GM18858 (cell line): ENCODE measurements at regions not wholly inside any gene's neighbourhood (a gene's known extent, or its start where the extent isn't known, plus 50 kb on each side); places are given as distances from the start of the nearest gene placed in this dataset.

Source experiments
- ATAC-seq: cut with Tn5 transposase; IDR thresholded peaks from one replicate; pipeline ENCODE4 v1.9.1; 2021; ENCODE audit not compliant: unreplicated experiment

DNA sequence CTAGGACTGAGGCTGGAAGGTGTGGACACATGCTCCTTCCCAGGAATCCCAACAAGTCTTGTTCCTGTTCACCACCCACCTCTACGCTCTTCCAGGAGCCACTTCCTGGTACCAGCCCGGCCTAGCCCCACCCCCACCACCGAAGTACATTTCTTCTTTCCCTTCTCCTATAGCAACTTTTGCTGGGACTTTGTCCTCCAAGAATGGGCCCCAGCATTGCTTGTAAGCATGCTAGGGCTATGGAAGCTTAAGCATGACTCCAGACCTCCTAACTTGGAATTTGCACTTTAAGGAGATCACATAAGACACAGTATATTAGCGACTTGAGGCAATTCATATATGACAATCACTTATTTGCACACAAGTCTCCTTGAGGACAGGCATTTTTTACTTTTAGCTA lies 462.0 kb upstream of the ARID1B start:
- ATAC-seq = no peak

DNA sequence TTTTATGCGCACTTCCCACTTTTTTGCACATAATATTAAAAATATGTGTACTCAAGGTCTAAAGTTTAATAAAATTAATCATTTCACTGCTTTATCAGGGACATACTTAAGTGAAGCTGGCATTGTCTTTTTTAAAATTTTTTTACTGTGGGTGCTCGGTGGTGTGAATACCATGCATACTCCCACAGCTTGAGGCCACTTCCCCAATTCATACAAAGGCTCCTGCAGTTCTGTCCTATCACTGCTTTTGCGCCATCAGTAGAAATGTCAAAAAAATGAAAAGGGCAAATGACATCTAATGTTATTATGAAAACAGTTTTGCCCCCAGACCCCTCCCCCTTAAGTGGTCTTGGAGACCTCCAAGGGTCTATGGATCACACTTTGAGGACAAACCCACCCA lies 464.1 kb upstream of the ARID1B start:
- no peak for ATAC-seq

DNA sequence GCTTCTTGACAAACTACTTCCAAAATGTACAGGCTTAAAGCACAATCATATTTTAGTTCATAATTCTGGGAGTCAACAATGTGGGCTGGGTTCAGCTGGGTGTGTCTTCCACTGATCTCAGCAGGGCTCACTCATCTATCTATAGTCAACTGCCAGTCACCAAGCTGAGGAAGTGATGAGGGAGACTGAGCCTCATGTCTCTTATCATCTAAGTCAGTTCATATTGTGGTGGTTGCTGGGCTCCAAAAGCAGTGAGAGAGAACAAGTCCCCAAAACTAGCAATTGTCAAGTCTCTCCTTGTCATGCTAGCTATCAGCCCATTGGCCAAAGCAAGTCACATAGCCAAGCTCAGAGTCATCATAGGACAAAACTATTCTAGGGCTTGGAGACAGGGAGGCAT lies 465.9 kb upstream of the ARID1B start:
- no peak for ATAC-seq

DNA sequence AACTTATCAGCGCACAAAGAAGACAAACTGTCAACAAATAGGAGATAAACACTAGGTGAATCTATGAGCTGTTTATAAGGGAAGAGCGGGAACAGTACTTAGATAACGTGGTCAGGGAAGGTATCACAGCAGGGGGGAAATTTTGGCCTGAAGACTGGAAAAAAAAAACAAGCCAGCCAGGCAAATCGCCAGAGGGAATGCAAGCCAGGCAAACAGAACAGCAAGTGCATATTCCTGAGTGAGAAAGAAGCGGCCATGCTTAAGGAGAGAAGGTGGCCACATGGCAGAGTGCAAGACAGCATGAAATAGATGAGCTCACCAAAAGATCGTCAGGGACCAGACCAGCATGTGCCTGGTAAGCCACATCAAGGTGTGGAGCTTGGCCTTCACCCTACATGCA lies 466.5 kb upstream of the ARID1B start:
- ATAC-seq = no peak

DNA sequence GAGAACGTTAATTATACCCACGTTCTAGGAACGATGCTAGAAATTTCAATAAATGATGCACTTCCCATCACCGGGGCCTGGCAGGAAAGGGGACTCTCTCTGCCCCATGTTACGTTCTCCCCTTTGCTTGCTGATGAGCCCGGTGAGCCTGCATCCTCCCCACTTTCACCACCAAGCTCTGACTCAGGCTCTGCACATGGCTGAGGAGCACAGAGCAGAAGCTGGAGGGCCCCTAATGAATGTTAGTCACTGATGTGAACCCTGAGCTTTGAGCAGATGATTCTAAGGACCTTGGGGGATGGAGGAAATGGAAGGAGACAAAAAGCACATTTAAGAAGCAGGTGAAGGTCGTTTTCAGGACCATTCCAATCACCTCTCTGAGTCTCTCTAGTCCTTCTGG lies 468.2 kb upstream of the ARID1B start:
- no peak for ATAC-seq

DNA sequence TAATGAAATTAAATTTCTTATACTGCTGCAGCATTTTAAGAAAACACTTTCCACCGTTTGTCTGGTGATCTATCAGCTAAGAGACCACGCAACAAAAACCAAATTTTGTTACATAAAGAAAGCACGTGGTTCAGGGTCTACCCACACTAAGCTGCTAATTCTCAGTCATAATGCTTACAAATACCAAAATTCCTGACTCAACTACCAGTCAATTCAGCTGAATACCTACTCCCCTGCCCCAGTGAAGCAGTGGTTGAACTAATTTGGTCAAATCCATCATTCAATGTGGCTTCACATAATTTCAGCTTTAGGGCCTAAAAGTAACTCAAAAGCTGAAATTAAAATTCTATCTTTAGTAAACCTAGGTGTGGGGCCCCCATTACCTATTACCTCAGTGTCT lies 468.6 kb upstream of the ARID1B start:
- no peak for ATAC-seq

DNA sequence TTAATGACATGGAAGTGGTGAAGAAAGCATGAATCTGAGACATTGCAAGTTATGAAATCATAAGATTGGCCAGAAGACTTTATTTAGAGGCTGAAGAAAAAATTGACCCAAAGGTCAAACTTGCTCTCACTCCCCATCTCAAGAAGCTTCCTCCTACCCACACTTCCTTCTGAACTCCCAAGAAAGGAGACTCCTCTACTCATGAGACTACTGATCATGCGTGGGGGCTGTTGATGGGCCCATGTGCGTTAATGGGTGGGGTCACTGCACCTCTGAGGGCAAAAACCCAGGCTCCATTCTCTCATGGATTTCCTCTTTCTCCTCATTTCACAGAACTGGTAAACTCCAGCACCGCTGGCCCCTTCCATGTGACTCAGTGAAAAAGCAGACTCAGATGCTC lies 470.6 kb upstream of the ARID1B start:
- ATAC-seq = no peak

DNA sequence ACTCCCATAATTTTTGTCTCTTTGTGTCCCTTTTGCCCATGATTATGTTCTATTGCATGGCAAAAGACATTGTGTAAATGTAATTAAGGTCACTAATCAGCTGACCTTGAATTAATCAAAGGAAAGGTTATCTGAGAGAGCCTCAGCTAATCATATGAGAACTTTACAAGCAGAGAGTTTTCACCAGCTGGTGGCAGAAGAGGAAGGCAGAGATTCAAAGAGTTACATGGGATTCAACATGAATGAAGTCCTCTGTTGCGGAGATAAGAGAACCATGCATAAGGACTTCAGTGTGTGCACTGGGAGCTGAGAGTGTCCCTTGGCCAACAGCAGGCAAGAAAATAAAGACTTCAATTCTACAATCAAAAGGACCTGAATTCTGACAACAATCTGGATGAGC lies 494.1 kb upstream of the ARID1B start:
- no peak for ATAC-seq

DNA sequence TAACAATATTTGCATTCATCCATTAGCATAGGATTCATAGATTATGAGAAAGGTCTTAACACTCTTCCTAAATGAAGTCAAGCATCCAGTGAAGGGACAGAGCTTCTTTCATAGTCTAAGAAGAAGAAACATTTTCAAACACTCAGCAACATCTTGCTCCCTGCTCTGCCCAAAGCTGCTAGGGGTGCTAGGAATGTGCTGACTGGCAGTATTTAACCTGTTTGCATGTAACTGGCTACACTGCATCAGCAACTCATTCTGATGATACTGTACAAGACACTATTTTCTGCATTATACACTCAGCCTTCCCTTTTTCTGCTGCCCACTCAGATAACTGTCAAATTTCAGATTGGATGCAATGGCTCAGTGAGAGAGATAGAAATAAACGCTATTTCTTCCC lies 495.1 kb upstream of the ARID1B start:
- no peak for ATAC-seq

DNA sequence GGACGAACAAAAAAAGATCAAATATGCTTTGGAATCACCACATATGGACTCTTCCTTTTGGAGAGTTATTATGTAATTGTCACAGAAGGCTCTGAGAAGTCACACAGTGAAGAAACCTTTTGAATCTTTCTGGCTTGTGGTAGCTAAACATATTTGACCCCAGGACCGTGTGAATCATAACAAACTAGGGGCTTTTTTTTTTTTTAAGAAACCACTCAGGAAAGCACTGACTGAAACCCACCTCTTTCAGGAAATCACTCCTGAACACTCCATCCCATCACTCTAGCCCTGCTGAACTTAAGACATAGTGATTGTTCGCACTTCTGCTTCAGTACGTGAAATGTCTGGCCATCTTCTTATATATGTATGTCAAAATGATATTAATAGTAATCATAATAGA lies 495.9 kb upstream of the ARID1B start:
- no peak for ATAC-seq

DNA sequence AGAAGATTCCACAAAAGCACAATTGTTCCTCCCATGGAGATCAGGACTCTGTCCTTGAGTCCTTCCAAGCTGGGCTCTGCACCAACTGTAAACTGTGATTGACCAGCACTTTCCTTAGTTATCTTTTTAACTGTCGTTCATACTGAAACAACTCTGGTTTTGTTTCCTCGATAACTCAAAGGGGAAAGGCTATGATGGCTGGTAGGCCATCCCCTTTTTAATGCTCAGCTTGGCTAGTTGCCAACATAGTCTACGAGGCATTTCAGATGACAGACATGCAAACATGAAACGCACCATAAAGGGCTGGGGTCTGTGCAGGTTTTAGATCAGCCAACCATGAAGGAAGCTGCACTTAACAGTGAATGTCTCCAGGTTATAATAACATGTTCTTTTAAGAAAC lies 497.1 kb upstream of the ARID1B start:
- no peak for ATAC-seq

DNA sequence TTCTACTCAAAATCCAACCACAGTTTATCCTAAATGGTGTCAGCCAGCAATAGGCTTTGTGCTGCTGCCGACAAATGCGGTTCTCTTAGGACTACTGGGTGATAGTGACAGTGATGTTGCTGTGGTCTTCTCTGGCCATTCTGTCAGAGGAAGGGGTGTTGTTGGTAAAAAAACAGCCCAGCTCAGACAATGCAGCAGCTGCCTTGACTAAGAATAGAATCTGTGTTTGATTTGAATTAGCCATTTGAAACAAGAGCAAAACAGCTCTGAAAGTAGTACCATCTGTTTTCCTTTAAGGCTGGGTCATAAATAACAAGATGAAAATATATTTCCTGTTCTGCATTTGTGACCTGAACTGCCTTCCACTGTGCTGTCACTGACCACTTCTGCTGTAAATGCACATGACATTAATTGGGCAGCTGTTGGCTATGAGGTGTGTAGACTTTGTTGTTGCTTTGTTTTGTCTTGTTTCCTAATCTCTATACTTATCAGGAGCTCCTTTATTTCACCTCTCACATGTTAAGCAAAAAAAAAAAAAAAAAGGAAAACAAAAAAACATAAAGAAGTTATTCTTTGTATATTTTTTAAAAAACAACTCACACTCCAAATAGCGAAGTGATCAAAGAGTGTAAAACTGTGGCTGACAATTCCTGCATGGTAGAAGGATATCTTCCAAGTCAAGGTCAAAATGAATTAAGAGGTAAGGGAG lies 497.8 kb upstream of the ARID1B start:
- peak; percentile 76 for ATAC-seq

DNA sequence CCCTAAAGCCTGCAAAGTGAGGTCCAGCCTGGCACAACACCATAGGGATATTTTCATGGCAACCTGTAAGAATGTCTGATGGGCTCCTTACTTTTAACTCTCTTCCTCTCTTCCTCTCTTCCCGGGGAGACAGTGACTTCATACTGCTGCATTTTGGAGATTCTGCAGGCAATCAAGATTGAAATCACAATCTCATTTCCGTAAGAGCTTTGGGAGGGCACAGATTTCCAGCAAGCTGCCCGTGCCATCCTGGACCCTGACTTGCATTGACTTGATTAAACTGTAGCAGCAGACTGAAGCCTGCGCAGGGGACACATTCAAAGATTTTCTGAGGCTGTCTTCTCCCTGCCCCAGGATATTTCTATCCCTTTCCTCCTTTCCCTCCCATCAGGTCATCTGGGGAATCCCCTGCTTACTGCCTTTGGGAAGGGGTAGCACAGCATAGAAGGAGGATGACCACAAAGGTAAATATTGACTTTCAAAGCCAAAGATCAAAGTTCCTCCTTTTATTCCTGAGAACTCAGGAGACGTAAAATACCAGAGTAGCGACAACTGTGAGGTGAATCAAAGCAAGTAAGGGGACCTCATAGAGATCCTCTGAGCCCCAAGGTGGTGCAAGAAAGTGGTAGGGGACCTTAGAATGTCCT lies 504.0 kb upstream of the ARID1B start:
- ATAC-seq = no peak

DNA sequence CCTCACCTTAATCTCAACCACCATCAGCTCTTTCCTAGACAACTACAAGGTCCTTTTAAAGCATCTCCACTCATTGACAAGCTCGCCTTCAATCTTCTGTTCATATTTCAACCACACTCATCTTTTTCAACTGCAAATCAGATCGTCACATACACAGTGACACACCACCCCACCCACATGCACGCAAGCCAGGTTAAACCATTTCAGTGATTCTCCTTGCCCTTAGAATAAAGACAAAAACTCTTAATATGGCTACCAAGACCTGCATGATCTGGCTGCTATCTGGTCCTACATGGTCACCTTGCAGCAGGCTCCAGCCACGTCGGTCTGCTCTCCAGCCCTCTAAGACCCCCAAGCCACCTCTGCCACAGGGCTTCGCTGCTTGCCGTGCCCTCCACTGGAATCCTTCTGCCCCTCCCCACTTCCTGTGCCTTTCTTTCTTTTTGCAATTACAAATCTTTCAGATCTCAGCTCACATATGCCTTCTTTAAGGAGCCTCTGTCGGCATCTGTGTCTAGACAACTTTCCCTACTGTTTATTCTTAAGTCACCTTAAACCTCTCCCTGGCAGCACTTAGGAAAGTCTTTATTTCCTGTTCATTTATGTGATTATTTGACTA lies 507.3 kb upstream of the ARID1B start:
- ATAC-seq = no peak

DNA sequence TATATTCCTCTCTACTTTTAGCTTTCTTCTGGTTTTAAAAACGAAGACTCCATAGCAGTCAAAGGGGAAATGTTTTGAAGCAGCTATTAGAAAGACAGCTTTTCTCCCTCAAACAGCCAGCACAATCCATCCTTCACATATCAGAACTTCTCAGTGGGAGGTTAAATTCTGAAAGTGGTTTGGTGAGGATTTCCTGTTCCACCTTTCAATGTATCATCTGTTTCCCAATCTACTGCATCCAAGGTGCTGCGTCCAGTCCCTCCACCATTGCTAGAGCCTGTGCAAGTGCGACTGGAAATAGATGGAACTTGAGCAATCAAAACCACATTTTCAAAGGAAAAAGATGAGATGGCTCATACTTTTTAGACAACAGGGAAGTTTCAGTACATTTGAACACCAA lies 508.3 kb upstream of the ARID1B start:
- no peak for ATAC-seq

DNA sequence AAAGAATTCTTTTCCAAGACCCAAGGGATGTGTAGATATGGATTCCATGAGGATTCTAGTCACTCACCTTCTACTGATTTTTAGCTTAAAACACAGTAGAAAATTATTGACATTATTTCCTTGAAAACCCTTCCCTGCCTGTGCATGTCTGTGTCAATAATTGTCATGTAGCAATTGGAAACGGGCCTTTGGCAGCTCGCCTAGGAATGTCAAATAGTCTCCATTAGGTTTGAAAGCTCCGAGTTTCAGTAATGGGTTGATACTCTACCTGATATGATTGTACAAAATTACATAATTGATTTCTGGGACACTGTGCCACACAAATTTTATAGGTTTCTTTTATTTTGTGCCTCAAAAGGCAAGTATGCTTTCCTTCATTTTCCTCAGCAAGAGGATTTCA lies 515.2 kb upstream of the ARID1B start:
- no peak for ATAC-seq

DNA sequence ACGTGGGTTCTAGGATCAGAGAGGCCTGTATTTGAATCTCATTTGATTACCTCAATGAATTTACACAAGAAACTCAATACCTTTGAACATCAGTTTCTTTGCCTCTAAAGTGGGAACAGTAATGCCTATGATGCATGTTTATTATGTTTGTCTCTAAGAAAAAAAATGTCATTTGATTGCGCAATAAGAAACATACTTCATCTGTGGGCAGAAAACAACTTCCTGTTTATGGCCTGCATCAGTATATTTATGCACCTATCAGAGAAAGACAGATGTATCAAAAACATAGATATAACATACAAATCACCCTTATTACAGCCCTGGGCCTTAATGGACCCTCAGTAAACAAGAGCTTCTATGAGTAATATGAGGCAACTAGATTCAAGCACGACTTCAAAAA lies 516.4 kb upstream of the ARID1B start:
- ATAC-seq = no peak

DNA sequence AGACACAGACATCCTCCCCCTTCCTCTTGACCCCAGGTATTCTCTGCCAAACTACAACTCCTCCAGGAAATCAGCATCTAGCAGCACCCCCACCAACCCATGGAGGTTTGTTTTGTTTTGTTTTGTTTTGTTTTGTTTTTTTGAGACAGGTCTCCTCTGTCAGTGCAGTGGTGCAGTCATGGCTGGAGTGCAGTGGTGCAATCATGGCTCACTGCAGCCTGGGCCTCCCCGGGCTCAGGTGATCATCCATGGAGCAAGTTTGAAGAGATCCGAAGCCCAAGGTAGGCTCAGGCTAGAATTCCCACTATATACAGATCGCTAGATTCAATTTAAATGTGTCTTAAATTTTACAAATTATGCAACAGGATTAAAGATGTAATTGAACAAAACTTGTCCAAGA lies 518.2 kb upstream of the ARID1B start:
- ATAC-seq = no peak

DNA sequence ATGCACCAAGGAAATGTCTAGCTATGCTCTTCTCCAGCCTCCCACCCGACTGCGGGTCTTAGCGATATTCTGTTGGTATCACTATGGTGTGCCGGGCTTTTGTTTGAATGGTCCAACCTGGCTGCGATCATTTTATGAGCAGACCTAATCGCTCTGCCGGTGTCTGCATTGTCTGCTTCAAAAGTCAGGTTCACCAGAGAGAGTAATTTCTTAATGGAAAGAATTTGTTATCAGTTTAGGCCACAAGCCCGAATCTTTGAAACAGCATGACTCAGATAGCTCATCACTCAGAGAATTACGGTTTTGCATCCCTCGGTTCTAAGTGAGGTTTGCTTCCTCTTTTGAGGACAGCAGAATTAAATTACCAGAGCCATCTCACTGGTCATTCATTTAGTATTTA lies 521.0 kb upstream of the ARID1B start:
- no peak for ATAC-seq

DNA sequence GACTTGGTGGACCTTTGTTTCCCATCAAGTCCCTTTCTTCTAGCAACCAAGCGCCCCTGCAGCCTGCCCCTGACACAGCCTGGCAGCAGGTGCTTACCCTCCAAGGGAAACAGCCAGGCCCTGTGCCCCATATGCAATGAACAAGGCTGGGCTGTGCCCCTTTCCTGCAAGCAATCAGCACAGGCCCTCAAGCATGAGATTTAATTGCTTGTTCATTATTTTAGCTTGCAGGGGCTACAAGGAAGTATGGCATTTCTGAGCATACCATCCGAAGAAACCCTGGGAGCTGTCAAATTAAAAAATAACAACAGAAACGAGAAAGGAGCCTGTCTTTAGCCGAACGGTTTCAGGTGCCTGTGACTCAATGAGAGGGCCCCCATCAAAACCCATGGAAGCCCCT lies 522.9 kb upstream of the ARID1B start:
- ATAC-seq = no peak

DNA sequence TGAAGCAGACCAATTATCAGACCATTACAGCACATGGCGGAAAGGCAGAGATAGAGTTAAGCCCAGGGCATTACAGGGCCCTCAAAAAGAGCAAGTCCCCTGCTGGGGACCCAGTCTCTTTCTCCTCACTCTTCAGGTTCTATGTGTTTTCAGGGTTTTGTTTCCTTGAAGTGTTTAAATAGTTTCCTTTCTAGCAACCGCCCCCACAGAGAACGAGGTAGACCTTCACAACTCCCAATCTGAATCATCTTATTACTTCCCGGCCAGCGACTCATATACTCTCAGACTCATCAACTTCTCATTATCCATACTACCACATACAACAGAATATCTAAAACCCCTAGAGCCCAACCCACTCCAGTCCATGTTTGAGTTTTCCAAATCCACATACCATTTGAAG lies 526.6 kb upstream of the ARID1B start:
- ATAC-seq = no peak

DNA sequence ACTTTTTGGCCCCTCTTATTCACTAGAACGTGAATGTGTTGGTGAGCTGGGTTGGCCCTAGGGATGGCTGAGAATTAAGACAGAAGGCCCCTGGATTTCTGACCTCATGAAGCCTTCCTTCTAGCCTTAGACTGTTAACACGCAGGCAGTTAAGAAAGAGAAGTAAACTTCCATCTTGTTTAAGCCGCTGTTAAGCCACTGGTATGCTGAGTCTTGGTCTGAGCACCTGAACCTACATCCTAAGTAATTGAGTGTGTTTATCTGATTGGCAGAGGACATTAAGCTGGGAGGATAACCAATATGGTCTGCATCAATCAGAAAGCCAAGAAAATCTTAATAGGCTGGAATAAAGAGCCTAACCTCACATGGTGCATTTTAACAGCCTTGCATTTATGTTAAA lies 535.0 kb upstream of the ARID1B start:
- ATAC-seq = no peak
